ENCODE measurements at regions not wholly inside any gene's neighbourhood (a gene's known extent, or its start where the extent isn't known, plus 50 kb on each side); places are given as distances from the start of the nearest gene placed in this dataset.

DNA sequence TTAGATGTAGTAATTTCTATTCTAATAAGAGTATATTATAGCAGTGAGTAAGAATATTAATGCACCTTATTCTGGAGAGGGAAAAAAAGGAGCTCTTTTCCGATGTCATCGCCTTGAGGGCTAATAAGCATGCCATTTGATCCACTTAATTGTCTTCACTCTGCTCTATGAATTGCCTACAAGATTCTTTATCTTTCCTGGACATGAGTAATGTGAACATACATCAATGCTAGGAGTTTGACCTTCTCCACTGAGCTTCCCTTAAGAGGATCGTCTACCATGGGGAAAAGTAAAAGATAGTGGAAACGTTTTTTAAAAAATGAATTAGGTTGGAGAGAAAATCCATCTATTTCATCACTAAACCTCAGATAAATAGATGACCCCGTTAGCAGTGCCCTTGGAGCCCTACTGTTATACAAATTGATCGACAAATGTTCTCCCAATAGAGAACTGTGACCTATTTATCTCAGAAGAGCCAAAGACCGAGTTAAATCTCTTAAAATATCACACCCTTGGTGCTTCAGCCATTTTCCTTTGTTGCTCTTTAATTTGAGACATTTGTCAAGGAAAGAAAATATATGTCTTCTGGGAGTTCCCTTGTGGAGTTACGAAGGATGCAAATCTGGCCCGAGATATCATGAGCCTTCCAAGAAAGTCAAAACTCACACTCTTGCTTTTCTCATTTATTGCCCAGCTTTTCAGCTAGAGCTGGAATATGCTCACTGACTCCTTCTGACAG is 898.5 kb downstream of the KCNJ2 start:
- H3K27ac Mint-ChIP-seq: no peak overlapping the region
- no peak overlapping the region for H3K4me3 Mint-ChIP-seq
- no peaks in the 10 kb centered on the region for H3K27me3 Mint-ChIP-seq
- ChIA-PET POLR2A (no interaction called here), CTCF (no interaction called here)
- H3K9me3 Mint-ChIP-seq: peaks cover 8% of the 10 kb centered on the region
- DNase-seq: no peak
- H3K4me1 Mint-ChIP-seq (ENCODE audit: low read depth): no peaks in the 10 kb centered on the region
- no peaks in the 10 kb centered on the region for H3K36me3 Mint-ChIP-seq
- intact Hi-C loops (cut with micrococcal nuclease): no loop called here

DNA sequence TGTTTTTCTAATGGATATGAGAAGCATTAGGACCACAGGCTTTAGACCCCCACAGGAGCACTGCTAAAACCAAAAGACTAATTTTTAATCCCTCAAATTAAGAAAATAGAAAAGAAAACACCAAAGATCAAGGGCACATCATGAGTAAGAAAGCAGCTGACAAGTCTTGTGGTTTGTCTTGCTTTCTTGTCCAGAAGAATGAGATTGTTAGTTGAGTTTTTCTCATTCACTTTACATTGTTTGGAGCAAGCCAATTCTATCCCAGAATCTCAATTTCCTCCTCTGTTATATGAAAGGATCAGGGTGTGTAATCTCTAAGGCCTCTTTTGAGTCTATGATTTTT is 899.0 kb downstream of the KCNJ2 start:
- no peaks in the 10 kb centered on the region for H3K36me3 Mint-ChIP-seq
- H3K27ac Mint-ChIP-seq: no peak overlapping the region
- intact Hi-C loops (cut with micrococcal nuclease): no loop called here
- no peaks in the 10 kb centered on the region for H3K27me3 Mint-ChIP-seq
- DNase-seq: no peak
- ChIA-PET POLR2A (no interaction called here), CTCF (no interaction called here)
- peaks cover 8% of the 10 kb centered on the region for H3K9me3 Mint-ChIP-seq
- H3K4me1 Mint-ChIP-seq (ENCODE audit: low read depth): no peaks in the 10 kb centered on the region
- H3K4me3 Mint-ChIP-seq: no peak overlapping the region

- no peaks in the 10 kb centered on the region for H3K27me3 Mint-ChIP-seq
- H3K27ac Mint-ChIP-seq: no peak overlapping the region
- no peaks in the 10 kb centered on the region for H3K4me1 Mint-ChIP-seq (ENCODE audit: low read depth)
- no peaks in the 10 kb centered on the region for H3K36me3 Mint-ChIP-seq
- peaks cover 2% of the 10 kb centered on the region for H3K9me3 Mint-ChIP-seq
- intact Hi-C loops (cut with micrococcal nuclease): no loop called here
- ChIA-PET POLR2A (no interaction called here), CTCF (no interaction called here)
- no peak overlapping the region for H3K4me3 Mint-ChIP-seq
- DNase-seq: no peak
Measured at GRCh38 chr17:71071041-71071440, 901.7 kb downstream of the KCNJ2 start.

DNA sequence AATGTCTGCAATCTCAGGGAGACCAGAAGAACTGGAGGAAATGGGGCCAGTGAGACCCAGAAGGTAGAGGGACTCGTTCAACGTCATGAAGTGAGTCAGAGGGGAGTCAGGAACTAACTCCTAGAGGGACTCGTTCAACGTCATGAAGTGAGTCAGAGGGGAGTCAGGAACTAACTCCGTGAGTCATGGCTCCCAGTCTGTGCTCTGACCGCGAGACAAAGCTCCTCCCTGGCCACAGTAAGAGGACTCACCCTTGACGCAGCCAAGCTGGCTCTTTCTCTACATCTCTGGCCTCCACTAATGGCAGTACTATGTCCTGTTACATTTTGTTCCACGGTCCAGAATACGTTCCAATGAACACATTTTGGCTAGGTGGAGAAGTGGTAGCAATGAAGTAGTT is 902.5 kb downstream of the KCNJ2 start:
- ChIA-PET CTCF (no interaction called here), POLR2A (no interaction called here)
- no peak for DNase-seq
- no peak overlapping the region for H3K27ac Mint-ChIP-seq
- H3K4me1 Mint-ChIP-seq (ENCODE audit: low read depth): no peaks in the 10 kb centered on the region
- H3K27me3 Mint-ChIP-seq: no peaks in the 10 kb centered on the region
- H3K9me3 Mint-ChIP-seq: peaks cover 2% of the 10 kb centered on the region
- no peaks in the 10 kb centered on the region for H3K36me3 Mint-ChIP-seq
- intact Hi-C loops (cut with micrococcal nuclease): no loop called here
- H3K4me3 Mint-ChIP-seq: no peak overlapping the region

DNA sequence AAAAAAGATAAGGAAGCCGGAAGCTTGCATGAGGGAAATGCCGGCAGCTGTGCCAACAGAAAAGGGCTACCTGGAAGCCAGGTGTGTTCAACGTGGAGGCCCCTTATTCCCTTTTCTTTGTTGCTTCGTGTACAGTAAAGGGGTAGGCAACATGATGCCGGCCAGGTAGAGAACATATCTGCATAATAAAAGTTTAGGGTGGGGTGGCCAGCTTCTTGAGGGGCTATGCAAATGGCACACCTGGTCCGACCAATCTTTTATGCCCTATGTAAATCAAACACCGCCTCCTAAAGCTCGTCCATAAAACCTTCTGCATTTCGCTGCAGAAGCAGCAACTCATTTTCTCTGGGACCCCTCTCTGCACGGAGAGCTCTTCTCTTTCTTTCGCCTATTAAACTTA is 911.6 kb downstream of the KCNJ2 start:
- H3K4me1 Mint-ChIP-seq (ENCODE audit: low read depth): no peaks in the 10 kb centered on the region
- no peaks in the 10 kb centered on the region for H3K27me3 Mint-ChIP-seq
- H3K36me3 Mint-ChIP-seq: no peaks in the 10 kb centered on the region
- H3K4me3 Mint-ChIP-seq: no peak overlapping the region
- CTCF ChIA-PET: no interaction called here
- no peak for DNase-seq
- POLR2A ChIA-PET: no interaction called here
- no peak overlapping the region for H3K27ac Mint-ChIP-seq
- peaks cover 5% of the 10 kb centered on the region for H3K9me3 Mint-ChIP-seq
- intact Hi-C loops (cut with micrococcal nuclease): no loop called here

- Mint-ChIP-seq H3K27me3 (no peaks in the 10 kb centered on the region), H3K36me3 (no peaks in the 10 kb centered on the region), H3K4me3 (no peak overlapping the region), H3K4me1 (ENCODE audit: low read depth) (no peaks in the 10 kb centered on the region), H3K9me3 (peaks cover 5% of the 10 kb centered on the region), H3K27ac (no peak overlapping the region)
- ChIA-PET CTCF (no interaction called here), POLR2A (no interaction called here)
- no peak for DNase-seq
- intact Hi-C loops (cut with micrococcal nuclease): no loop called here
Measured at GRCh38 chr17:71081666-71082065, 912.3 kb downstream of the KCNJ2 start.

DNA sequence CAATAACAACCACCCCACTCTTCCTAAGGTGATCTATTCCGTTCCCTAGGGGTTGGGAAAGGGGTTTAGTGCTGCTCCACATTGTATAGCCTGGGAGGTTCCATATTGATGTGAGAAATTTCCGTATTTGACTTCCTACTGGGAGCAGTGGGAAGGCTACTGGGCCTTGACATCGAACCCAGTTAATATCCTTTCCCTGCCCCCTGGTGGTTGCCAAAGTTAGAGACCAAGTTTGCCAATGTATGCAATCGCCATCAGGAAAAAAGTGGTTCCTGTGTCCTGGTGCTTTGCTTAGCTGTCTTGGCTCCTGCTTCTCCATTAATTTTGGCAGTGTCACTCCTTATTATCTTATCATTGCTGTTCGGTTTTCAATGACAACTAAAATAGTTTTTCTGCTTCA is 914.9 kb downstream of the KCNJ2 start:
- H3K27ac Mint-ChIP-seq: no peak overlapping the region
- H3K4me3 Mint-ChIP-seq: no peak overlapping the region
- H3K4me1 Mint-ChIP-seq (ENCODE audit: low read depth): no peaks in the 10 kb centered on the region
- intact Hi-C loops (cut with micrococcal nuclease): no loop called here
- ChIA-PET POLR2A (no interaction called here), CTCF (no interaction called here)
- peaks cover 5% of the 10 kb centered on the region for H3K9me3 Mint-ChIP-seq
- no peak for DNase-seq
- no peaks in the 10 kb centered on the region for H3K27me3 Mint-ChIP-seq
- no peaks in the 10 kb centered on the region for H3K36me3 Mint-ChIP-seq

- POLR2A ChIA-PET: no interaction called here
- no peak overlapping the region for H3K27ac Mint-ChIP-seq
- intact Hi-C loops (cut with micrococcal nuclease): no loop called here
- H3K9me3 Mint-ChIP-seq: peaks cover 5% of the 10 kb centered on the region
- CTCF ChIA-PET: no interaction called here
- H3K4me1 Mint-ChIP-seq (ENCODE audit: low read depth): no peaks in the 10 kb centered on the region
- no peaks in the 10 kb centered on the region for H3K27me3 Mint-ChIP-seq
- no peak for DNase-seq
- H3K4me3 Mint-ChIP-seq: no peak overlapping the region
- no peaks in the 10 kb centered on the region for H3K36me3 Mint-ChIP-seq
Measured at GRCh38 chr17:71084838-71085237, 915.5 kb downstream of the KCNJ2 start.

DNA sequence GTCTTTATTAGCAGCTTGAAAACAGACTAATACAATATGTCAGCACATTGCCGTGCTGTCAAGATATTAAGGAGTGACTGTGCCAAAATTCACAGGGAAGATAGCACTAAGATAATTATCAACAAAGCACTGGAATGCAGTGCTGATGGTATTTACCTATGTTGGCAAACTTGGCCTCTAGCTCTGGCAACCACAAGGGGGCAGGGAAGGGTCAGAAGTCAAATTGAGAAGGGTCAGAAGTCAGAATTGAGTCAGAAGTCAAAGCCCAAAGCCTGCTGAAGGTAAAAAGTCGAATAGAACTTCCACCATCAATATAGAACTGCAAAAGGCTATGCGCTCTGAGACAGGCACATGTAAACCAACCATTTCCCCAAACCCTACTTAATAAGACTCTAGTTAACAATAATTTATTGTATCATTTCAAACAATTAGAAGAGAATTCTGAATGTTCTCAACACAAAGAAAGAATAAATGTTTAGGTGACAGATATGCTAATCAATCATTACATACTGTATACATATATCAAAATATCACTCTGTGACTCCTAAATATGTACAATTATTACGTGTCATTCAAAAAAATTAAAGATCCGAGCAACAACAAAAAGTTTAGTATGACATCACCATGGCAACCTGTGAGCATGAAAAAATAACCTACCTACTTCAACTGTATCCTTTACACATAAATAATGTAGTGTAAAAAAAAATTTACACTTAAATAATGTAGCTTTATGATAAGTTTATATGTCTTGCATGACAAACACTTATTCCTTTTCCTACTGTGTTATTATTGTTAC is 916.1 kb downstream of the KCNJ2 start:
- ChIA-PET POLR2A (no interaction called here), CTCF (no interaction called here)
- peaks cover 2% of the 10 kb centered on the region for H3K9me3 Mint-ChIP-seq
- H3K27me3 Mint-ChIP-seq: no peaks in the 10 kb centered on the region
- no peaks in the 10 kb centered on the region for H3K36me3 Mint-ChIP-seq
- H3K27ac Mint-ChIP-seq: no peak overlapping the region
- no peak overlapping the region for H3K4me3 Mint-ChIP-seq
- intact Hi-C loops (cut with micrococcal nuclease): no loop called here
- no peaks in the 10 kb centered on the region for H3K4me1 Mint-ChIP-seq (ENCODE audit: low read depth)
- DNase-seq: peak; percentile 10

DNA sequence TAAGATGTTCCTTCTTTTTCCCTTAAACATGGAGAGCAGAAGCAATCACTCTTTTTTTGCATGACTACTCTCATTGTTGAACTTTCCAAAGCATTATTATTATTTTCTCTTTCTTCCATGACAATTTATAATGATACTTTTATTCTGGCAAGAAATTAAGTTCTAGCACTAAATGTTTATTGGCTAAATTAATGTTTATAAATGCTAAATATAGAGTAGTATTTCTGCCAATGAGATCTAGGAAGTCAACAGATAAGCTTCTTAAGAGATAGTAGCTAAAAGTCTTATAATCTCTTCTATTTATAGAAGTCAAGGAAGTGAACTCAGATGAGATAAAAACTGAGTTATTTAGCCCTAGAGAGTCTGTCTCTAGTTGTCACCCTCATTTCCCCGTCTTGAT is 920.1 kb downstream of the KCNJ2 start:
- ChIA-PET CTCF (no interaction called here), POLR2A (no interaction called here)
- Mint-ChIP-seq H3K4me3 (no peak overlapping the region), H3K27me3 (no peaks in the 10 kb centered on the region), H3K36me3 (no peaks in the 10 kb centered on the region), H3K4me1 (ENCODE audit: low read depth) (no peaks in the 10 kb centered on the region), H3K9me3 (peaks cover 4% of the 10 kb centered on the region), H3K27ac (no peak overlapping the region)
- intact Hi-C loops (cut with micrococcal nuclease): no loop called here
- no peak for DNase-seq

GRCh38 chr17:71098071-71098470 is 928.7 kb downstream of the KCNJ2 start:
- Mint-ChIP-seq H3K27ac (no peak overlapping the region), H3K36me3 (no peaks in the 10 kb centered on the region), H3K27me3 (no peaks in the 10 kb centered on the region), H3K4me3 (no peak overlapping the region), H3K4me1 (ENCODE audit: low read depth) (no peaks in the 10 kb centered on the region), H3K9me3 (peaks cover 11% of the 10 kb centered on the region)
- intact Hi-C loops (cut with micrococcal nuclease): no loop called here
- POLR2A ChIA-PET: no interaction called here
- CTCF ChIA-PET: no interaction called here
- DNase-seq: no peak

GRCh38 chr17:71099003-71099714 is 929.8 kb downstream of the KCNJ2 start:
- ChIA-PET CTCF (no interaction called here), POLR2A (no interaction called here)
- no peak overlapping the region for H3K27ac Mint-ChIP-seq
- no peaks in the 10 kb centered on the region for H3K36me3 Mint-ChIP-seq
- no peak for DNase-seq
- peaks cover 11% of the 10 kb centered on the region for H3K9me3 Mint-ChIP-seq
- H3K4me3 Mint-ChIP-seq: no peak overlapping the region
- intact Hi-C loops (cut with micrococcal nuclease): no loop called here
- H3K27me3 Mint-ChIP-seq: no peaks in the 10 kb centered on the region
- no peaks in the 10 kb centered on the region for H3K4me1 Mint-ChIP-seq (ENCODE audit: low read depth)

DNA sequence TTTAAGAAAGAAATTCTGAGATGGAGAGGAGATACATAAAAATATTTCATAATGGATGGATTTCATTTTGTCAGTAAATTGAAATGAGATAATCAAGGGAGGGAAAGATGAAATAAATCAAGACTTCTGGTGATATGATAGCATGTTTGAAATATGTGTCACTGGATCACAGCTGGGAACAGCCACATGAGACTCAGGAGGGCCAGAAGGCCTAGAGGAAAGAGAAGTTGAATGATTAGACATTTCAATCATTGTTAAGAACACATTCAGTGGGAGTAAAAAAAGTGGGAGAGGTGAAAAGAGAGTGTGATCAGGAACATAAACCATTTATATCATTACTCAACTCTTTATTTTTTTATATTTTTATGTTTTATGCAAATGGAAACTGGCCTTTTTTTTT is 933.4 kb downstream of the KCNJ2 start:
- no peaks in the 10 kb centered on the region for H3K36me3 Mint-ChIP-seq
- H3K27me3 Mint-ChIP-seq: no peaks in the 10 kb centered on the region
- DNase-seq: no peak
- intact Hi-C loops (cut with micrococcal nuclease): no loop called here
- H3K4me3 Mint-ChIP-seq: no peak overlapping the region
- peaks cover 18% of the 10 kb centered on the region for H3K9me3 Mint-ChIP-seq
- H3K27ac Mint-ChIP-seq: no peak overlapping the region
- ChIA-PET POLR2A (no interaction called here), CTCF (no interaction called here)
- H3K4me1 Mint-ChIP-seq (ENCODE audit: low read depth): no peaks in the 10 kb centered on the region
